GM21526 (cell line): ENCODE measurements at regions not wholly inside any gene's neighbourhood (a gene's known extent, or its start where the extent isn't known, plus 50 kb on each side); places are given as distances from the start of the nearest gene placed in this dataset.

Experiments used
- ATAC-seq: cut with Tn5 transposase; IDR thresholded peaks from one replicate; pipeline ENCODE4 v1.9.1; 2021; ENCODE audit warnings: moderate library complexity; ENCODE audit not compliant: unreplicated experiment, low FRiP score

DNA sequence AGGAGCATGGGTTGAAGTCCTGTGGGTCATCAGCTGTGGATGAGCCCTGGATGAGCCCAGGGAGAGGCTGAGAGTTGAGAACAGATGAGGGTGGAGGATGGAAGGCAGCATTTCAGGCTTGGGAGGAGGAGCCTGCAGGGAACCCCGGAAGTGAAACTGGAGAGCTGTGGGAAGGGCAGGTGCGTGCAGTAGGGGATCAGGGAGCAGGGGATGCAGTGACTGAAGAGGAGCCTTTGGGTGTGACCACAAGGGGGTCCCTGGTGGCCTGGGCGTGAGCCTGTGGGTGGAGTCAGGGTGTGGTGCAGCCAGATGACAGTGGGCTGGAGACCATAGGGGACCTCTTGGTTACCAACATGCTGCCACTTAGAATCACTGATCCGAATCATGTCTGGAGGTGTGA lies 115.5 kb downstream of the PAPOLA start:
- ATAC-seq = no peak

DNA sequence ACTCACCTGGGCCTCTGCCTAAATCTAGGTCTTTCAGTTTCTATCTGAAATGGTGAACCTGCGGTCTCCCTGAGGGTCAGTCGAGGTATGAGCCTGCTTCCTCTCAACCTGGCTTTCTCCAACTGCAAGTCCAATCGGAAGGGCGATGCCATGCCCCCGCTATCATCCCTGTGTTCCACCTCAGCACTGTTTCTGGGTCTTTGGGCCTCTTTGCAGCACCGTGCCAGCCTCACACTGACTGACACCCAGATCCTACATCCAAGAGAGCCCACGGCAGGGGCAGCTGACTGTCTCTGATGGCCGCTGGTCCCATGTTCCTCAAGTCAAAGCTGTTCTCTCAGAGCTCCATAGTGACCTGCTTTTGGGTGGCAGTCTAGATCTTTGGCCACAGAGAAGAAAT lies 120.7 kb downstream of the PAPOLA start:
- no peak for ATAC-seq

DNA sequence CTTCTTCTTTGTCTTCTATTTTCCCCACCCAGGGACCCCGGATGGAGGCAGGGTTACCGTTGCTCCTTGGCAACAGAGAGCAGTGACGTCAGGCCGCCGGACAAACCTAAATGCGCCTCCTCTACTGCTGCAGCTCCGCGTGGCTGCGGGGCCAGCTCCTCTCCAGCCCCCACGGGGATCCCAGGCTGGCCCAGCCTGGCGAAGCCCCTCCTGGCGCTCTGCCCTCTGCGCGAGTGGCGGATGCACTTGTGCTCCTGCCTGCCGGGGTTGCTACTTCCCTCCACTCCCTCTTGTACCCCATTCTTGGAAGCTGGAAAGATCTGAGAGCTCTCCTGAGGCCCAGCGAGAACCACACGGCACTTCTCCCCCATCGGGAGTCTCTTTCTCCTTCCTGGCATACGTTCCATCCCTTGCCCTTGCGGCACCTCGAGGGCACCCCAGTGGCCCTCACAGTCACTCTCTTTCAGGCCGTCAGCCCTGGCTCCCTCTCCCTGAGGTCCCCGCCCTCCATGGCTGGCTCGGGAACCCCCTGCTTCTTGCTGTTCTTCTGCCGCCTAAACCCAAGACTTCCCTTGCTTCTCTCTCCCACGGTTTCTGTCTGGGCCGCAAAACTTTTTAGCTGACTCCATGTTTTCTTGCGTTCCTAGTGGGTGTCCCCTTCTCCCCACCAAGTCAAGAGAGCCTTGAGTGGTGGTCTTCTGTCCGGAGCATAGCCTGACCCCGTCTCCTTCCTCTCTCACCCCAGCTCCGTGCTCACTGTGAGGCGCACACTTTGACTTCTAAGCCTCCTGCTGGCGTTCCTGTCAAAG lies 121.7 kb downstream of the PAPOLA start:
- ATAC-seq = no peak

DNA sequence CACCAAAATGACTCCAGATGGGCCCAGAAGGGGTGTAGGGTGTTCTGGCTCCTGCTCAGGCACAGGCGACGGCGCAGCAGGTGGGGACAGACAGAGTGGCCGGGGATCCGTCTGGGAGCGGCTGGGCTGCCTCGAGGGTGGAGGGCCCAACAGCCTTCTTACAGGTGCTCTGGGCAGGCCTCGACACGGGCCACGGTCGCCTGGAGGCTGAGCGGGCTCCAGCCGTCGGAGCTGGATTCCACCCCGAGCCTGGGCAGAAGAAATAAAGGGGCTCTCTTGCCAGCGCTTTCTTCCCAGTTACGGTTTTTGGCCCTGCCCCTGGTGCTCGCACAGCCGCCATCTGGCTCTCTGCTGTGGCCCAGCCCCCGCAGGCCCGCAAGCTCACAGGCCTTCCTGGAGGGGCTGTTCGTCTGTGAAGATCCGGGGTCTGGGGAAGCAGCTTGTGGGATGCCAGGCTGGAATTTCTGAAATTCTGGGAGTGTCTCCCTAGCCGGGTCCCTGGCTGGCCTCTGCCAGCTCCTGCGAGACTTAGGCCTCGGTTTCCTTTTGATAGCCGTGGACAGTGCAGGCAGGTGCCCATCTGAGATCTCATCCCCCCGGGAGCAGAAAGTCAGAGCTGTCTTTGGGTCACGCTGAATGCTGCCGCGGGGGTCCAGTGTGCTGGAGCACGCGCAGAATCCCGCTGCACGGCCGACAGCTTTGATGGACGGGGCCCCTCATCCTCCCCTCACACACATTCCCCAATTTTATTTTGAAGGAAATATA lies 122.7 kb downstream of the PAPOLA start:
- no peak for ATAC-seq

DNA sequence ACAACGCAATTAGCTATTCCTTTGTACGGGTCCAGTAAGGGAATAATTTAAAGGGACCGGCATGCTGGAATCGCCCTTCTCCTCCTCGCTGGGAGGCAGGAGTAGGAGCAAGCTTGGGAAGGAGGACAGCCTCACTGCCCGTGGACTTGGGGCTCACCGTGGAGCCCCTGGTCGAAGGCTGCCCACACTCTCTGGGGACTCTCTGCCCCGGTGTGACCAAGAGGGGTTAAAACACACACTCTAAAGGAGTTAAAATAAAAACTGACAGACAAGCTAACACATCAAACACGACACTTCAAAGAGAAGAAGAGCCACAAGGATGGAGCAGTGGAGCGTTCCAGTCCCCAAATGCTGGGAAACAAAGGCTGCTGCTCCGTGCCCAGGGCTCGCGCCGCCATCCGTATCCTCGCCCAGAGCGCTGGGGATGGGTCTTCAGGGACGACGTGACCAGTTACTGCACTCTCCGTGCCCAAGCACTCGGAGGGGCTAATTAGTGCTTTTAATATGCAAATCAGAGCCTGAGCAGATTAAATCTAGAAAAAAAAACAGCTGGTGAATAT lies 123.3 kb downstream of the PAPOLA start:
- no peak for ATAC-seq

DNA sequence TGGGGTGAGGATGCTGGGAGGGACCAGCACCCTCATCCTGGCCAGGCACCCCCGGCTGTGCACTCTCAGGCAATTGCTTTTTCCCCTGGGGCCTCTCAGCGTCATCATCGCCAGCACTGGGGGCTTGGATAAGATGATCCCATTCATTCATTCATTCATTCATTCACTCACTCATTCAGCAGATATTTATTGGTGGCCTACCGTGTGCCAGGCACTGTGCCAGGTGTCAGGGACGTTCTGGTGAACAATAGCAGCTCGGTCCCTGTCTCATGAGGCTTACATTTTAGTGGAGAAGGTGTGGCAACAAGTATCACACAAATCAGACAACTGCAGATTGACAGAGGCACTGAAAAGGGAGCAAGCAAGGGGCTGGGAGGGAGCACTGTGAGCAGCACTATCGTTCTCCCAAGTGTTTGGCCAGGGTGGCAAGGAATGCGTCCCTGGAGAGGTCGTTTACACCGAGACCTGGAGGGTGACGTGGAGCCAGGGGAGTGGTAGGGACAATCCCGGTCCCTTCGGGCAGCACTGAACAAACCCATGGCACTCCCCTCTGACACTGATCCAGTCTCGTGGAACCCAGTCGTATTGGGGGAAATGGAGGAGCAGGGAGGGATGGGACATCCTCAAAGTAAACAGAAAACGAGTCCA lies 124.1 kb downstream of the PAPOLA start:
- no peak for ATAC-seq

DNA sequence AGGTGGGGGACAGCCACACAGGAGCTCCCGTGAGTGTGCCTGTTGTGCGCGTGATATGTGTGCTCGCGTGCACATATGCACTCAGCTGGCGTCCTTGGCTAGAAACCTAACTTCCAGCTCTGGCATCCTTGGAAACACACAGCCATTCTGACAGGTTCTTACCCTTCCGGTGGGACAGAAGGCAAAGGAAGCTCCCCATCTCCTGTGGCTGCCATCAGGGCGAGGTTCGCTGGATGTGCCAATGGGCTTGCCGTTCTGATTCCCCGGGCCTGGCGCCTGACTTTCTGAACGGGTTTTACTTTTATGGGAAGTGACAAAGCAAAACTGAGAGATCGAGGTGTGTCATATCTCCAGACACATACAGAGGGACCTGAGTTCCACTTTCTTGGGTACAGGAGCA lies 124.7 kb downstream of the PAPOLA start:
- ATAC-seq = no peak

DNA sequence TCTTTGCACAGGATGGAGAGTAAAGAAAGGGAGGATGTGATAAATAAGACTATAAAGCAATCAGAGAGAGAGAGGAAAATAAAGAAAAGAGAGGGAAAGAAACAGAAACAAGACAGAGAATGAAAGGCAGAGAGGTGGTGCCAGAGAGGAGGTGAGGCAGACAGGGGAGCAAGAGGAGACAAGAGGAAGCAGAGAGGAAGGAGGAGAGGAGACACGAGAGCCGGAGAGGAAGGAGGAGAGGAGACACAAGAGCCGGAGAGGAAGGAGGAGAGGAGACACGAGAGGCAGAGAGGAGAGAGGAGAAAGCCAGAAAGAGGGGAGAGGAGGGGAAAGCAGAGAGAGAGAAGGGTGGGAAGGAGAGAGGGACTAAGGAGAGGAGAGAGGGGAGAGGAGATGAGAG lies 125.2 kb downstream of the PAPOLA start:
- no peak for ATAC-seq

DNA sequence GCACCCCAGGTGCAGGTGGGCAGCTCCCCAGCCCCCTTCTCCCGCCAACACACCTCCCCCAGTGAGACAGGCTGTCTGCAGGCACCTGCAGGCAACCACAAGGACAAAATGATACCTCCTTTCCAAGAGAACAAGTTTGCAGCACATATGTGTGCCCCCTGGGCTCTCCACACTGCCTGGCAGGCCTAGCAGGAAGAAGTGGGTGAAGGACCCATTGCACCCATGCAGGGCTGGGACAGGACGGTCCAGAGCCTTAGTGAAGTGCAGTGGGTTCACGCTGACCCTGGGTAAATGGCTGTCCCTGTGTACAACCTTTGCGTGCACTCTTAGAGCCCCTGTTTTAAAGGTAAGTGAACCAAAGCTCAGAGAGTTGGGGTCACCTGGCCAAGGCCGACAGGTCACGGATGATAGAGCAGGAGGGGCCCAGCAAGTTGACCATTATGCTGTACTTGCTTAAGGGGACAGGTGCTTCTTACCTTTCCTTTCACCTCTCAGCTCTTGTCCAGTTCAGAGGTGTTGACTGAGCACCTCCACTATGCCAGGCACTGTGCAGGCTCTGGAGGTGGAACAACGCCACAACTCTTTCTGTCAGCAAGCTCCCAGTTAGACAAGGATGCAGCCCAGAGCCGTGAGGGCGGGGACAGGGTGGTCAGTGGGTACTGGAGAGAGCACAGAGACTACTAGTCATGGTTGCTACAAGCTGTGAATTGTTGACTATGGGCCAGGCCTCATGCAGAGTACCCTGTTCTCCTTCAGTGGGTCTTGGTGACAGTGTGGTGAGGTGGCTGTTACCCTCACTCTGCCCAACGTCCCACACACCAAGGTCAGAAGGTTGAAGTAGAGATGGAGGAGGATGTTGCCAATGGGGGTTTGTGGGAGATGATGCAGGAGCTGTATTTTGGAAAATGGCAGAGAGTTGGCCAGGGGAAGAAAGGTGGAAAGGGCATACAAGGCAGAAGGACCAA lies 125.9 kb downstream of the PAPOLA start:
- no peak for ATAC-seq

DNA sequence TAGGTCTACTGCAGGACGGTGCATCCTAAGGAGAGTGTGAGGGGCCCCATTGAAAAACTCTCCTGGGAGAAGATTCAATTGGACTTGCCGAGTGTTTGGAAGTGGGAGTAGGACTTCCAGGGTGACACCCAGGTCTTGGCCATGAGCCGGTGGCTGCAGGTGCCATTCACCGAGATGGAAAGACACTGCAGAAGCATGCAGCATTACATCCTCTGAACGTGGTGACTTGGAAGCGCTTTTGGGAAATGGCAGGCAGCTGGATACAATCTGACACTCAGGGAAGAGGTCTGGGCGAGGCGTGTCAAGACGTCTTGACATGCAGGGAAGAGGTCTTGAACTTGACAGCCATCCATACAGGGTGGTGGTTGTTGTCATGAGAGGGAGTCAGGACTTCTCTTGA lies 126.9 kb downstream of the PAPOLA start:
- ATAC-seq = no peak

DNA sequence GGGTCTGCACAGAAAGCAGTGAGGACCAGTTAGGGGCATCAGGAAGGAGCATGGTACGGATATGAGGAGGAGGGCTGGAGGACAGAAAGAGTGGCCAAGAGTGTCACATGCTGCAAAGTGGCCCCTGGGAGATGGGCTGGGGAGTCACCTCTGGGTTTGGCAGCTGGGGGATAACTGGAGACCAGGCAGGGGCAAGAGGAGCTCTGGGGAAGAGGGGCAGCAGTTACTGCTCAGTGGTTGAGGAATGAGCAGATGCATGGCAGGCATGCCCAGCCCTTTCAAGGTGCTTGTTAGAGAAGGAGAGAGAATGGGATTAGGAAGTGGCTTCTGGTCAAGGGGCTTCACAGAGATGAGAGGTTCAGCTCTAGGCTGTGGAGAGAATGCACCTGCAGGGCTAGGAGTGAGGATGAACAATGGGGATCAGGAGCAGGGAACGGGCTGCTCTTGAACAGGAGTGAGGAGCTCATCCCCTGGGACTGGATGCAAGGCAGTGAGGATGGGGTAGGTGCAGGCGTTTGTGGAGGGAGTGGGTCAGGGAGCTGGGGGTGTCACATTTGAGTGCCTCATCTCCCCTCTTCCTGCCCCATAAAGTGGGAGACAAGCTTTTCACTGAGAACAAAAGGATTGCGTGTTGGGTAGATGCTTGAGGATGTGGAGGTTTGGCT lies 127.5 kb downstream of the PAPOLA start:
- ATAC-seq = no peak

DNA sequence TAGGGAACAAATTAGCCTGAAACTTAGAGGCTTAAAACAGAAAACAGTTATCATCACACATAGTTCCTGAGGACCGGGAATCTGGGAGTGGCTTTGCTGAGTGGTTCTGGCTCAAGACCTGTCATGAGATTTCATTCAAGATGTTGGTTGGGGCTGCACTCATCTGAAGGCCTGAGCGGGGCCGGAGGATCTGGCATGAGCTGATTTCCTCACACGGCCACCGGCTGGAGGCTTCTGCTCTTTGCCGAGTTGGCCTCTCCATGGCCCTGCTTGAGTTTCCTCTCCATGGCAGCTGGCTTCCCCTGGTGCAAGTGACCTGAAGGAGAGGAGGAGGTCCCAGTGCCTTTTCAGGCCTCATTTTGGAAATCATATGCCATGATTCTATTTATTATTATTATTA lies 128.1 kb downstream of the PAPOLA start:
- no peak for ATAC-seq

DNA sequence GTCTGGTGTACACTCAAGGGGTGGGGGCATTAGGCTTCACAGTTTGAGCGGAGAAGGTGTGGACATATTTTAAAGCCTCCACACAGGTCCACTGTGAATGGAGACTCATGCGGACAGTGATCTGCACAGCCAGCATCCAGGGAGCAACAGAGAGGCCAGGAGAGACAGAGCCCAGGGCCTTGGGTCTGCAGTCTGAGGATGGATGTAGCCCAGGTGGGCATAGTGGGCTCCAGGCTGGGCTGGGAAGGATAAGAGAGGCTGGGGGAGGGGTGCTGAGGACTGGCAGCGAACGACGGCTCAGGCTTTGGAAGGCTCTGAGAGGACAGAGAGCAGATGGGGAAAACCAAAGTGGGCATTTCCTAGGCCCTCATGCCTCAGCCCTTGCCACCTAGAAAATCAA lies 128.8 kb downstream of the PAPOLA start:
- ATAC-seq = no peak

DNA sequence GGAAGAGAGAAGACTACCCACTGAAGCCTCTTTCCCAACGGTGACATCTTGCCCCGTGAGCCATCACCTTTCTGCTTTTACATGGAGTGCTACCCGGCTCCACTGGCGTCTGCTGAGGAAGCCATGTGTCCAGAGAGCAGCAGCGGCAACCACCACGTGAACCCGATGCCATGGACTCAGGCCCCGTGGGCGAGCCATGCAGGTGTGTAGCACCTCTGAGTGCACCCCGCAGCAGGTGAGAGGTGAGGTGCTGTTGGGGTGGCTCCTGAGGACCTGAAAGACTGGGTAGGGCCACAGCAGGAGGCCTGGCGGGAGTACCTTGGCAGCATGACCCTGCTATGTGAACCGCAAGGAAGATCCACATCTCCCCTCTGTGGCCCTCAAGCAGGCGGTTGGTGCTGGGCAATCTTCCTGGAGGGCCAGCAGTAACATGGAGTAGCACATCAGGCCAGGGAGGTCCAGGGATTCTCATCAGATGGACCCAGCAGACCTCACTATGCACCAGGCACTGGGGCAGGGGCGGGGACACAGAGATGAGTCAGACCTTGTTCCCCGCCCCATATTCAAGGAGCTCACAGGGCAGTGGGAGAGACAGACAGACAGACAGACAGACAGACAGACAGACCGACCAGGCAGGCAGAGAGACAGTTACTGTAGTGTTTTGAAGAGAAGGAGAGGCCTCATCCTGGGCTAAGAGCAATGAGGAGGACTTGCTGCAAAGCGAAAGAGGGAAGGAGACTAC lies 129.6 kb downstream of the PAPOLA start:
- ATAC-seq = no peak

DNA sequence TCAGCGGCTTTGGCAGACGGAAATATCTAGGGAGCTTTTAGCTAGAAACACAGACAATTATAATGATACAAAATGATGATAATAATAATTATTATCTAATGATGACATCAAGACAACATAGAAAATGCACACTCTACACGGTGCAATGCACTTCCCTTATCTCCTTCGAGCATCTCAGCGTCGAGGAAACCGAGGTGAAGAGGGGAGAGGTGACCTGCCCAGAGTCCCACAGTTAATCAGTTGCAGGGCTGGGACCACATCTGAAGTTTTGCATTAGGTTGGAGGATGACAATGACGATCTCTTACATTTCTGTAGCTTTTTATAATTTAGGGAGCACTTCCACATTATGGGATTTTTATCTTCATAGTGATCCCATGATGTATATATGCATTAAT lies 130.2 kb downstream of the PAPOLA start:
- no peak for ATAC-seq

DNA sequence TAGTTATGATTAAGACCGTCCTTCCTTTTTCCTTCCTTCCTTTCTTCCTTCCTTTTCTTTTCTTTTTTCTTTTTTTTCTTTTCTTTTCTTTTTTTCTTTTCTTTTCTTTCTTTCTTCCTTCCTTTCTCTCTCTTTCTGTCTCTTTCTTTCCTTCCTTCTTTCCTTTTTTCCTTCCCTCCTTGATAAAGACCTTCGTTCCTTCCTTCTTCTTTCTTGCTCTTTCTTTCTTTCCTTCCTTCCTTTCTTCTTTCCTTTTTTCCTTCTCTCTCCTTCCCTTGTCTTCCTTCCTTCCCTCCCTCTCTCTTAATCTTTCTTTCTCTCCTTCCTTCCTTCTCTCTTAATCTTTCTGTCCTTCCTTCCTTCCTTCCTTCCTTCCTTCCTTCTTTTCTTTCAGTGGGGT lies 130.9 kb downstream of the PAPOLA start:
- ATAC-seq = no peak

DNA sequence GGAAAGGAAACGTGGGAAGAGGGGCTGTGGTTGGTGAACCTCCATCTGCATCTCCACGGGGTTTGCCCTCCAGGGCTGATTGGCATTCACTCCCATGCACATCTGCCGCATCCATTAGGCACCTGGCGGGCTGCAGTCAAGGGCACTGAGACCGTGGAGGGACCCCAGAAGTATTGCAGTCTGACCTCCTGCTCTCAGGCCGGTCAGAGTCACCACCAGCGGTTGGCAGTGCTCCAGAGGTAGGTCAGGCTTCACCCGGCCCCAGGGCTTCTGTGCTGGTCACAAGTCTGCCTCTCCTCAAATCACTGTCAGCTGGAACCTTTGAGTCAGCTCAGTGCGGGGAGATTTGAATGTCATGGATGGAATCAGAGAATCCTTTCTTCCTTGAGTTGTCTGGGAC lies 132.3 kb downstream of the PAPOLA start:
- ATAC-seq = no peak

DNA sequence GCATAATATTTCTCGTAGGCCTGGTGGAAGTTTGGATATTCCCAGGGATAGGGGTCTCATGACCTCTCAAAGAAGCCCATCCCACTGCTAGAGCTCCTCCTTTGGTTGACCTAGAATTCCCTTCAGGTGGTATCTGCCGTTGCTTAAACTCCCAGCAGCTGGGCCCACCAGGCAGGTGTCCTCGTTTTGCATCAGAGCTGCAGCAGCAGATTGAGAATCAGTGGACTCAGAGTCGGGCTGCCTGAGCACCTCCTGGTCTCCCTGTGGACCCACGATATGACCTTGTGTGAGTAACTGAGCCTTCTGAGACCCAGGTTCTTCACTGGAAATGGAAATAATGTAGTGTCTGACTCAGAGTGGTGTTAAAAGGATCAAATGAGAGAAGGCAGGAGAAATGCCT lies 132.7 kb downstream of the PAPOLA start:
- no peak for ATAC-seq

DNA sequence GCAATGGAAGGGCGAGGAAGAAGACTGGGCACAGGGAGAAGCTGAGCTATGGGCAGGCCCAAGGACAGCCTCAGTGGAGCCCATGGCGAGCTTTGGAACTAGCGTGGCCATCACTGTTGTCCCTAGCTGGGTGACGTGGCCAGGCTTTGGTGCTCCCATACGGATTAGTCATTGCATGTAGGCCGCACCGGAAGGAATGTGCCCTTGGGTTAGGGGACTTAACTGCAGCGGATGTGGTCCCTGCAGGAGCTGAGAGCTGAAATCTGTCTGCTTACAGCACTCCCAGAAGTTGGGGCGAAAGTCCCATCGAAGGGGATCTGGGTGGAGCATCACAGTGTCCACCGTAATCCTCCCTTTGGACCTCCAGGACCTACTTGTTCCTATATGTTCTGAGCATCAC lies 133.7 kb downstream of the PAPOLA start:
- ATAC-seq = no peak
